ENCODE measurements at regions not wholly inside any gene's neighbourhood (a gene's known extent, or its start where the extent isn't known, plus 50 kb on each side); places are given as distances from the start of the nearest gene placed in this dataset.

DNA sequence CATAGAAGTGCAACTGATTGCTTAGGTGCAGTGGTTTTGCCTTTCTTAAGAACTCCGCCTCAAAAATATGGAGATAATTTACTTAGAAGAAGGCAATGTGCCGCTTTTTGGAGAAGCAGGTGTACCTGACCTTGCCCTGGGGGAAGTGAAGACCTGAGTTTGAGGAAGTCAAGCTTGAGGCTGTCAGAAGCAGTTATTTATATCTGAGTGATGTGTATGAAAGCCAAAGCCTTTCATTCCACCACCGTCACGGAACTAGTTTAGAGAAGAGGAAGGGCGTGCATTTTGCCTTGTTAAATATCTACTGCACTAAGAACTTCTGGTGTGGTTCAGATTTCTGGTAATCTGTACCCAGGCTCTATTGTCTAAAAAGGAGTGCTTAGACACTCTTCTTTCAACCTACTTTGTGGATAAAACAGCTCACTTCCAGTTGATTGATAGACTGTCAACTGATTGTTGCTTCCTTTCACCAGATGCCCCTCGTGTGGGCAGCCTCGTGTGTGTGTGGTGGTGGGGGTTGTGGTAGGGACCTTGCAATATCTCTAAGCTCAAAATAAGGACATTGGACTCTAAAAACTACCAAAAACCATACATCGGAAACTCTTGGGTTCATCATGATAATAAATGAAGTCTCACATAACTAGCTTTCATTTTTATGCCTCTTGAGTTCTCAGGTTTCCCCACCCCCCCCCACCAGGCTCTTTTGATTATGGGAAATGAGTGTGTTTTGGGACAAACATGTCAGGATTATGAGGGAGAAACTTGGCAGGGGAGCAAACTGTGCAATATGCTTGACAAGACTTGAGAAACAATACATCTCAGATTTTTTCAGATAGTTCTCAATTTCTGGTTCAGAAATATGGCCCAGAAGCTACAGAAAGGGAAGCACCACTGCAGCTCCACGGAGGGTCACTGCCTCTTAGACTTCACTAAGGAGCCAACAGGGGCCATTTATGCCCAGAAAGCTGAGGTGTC lies 78.6 kb downstream of the ARF6 start:
- no peak for DNase-seq (ENCODE audit: low spot score)

DNA sequence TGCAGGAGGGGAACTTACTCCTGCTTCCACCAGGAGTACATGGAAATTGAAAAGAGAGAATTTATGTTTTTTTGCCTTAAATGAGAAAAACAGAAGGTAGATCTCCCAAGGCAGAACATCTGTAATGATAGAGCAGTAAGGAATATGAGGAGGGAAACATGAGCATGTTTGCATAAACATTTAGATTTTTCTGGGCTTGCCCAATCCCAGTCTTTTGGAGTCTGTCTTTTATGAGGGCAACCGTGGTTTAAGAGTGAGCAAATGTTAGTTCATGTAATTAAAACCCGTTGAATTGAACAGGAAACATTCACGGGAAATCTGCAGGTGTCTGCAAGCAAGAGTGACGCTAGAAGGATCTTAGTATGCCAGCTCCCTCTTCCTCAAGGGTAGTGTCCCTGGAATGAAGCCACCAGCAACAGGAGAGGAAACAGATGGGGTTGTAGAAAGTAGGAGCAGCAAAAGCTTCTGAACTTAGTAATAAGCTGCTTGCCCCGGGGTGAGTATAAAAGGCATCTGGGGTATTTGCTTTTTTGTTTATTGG lies 79.3 kb downstream of the ARF6 start:
- DNase-seq (ENCODE audit: low spot score): no peak

DNA sequence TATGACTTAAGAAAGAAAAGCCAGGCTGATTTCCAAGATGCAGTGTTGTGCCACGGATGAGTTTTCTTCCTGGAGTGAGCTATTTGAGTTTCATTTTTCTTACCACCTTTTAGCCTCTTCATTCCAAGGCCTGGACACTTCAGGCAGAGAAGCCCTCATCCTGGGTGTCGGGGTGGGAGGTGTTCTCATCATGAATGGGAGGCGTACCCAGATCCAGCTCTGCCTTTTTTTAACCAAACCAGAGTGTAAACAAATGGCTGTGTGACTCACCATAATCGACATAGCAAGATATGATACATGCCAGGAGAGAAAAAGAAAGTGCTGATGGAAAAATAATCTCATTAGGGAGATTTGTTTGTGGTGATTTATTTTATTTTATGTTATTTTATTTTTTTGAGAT lies 79.9 kb downstream of the ARF6 start:
- no peak for DNase-seq (ENCODE audit: low spot score)

DNA sequence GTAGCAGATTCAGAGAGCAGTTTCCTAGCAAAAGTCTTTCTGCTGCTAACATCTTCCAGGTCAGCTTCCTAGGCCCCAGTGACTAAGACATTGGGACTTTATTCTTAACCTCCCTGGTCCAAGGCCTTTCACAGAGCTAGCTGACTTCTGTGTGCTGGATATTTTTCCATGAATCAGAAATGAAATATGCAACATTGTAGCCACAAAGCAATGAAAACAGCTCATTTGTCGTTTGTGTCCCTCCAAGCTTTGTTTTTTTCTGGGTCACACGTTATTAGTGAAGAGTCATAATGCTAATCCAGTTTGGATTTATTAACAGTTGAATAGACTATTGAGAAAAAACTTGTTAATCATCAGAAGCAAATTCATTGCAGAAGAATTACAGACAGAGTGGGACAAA lies 82.4 kb downstream of the ARF6 start:
- no peak for DNase-seq (ENCODE audit: low spot score)

DNA sequence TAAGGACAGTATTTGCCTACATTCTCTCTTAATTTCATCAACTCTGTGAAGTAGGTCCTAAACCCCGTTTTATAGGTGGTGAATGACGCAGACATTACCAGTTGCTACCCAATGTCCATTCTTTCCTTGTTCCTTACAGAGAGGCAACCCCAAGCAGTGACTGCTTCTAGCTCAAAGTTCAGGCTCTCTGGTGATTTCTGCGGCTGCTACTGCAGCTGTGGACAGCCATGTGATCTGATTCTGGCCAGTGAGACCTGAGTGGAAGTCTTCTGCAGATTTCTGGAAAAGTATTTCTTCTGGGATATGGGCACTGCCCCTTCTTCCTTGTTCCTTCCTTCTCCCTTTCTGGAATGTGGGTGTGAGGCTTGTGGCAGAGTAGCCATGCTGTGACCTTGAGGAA lies 82.9 kb downstream of the ARF6 start:
- no peak for DNase-seq (ENCODE audit: low spot score)

DNA sequence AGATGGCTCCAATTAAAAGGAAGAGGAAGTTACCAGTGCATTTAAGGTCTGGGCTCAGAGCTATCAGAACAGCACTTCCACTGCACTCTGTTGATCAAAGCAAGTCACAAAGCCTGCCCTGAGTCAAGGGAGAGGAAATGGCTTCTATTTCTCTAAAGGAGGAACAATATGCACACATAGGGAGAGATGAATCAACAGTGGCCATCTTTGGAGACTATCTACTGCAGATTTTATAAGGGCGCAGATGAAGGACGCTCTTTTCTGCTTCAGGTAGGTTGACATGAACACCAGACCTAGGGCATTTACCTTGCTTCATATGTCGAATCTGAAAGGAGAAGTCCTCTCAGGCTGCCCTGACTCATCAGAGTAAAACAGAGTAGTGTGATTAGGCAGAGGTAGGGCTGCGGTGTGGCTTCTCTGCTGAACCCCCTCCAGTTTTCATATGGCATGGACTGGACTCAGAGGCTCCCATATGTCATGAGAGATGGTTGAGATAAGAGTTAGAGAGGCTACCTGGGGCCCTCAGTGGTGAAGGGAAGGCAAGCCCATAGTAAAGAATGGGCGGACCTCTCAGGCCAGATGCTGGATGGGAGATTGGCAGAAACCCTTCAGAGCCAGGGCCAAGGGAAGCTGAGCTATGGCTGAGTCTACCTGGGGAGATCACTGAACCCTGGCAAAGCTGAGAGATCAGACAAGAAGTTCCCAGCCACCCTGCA lies 84.4 kb downstream of the ARF6 start:
- DNase-seq (ENCODE audit: low spot score): no peak

DNA sequence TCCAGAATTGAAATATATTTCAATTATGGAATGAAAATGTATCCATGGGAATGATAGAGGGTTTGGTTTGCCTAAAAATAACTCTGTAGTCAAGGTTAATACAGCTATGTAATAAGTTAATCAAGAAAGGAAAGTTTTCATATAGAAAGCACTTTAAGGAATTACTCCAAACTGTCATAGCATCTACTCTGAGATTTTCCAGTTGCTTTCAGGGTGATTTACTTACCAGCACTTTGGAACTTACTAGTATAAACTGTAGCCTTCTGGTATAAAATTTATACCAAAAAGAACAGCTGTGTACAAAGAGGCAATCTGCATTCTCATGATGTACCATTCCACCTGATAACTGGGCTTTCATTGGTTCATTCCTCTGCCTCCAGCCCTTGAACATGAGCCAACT lies 87.1 kb downstream of the ARF6 start:
- no peak for DNase-seq (ENCODE audit: low spot score)

DNA sequence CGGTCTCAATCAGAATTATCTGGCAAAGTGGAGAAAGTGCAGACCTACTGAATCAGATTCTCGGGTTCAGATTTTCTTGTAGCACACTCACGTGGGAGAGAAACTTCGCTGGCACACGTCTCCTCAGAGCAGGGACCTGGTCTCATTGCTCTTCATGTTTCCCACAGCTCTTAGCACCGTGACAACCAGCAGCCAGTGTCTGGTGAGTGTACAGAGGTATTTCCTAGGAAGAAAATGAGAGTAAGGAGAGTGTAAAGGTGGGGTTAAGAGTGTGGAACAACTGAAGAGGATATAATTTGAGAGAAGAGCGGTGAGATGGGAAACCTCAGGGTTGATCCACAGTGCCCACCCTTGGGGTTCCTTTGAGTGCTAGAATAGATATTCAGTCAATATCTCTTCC lies 89.2 kb downstream of the ARF6 start:
- DNase-seq (ENCODE audit: low spot score): no peak

DNA sequence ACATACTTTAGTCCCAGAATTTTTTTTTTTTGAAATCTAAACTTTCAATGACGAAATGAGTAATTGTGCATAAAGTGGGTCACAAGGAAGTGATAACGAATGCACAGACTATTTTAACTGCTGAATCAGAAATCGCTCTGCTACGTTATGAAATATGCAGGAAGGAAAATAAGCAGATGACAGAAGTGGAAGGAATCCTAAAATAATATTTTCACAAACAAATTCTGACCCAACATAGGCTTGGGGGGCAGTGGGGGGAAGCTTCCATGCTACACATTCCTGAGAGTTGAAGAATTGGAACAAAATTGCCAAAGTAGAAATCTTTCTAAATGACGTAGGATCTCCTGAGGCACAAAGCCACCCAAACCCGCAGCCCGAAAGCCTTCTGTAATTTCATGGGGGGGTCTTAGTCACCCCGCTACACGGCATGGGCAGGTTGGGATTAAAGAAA lies 89.6 kb downstream of the ARF6 start:
- DNase-seq (ENCODE audit: low spot score): no peak

DNA sequence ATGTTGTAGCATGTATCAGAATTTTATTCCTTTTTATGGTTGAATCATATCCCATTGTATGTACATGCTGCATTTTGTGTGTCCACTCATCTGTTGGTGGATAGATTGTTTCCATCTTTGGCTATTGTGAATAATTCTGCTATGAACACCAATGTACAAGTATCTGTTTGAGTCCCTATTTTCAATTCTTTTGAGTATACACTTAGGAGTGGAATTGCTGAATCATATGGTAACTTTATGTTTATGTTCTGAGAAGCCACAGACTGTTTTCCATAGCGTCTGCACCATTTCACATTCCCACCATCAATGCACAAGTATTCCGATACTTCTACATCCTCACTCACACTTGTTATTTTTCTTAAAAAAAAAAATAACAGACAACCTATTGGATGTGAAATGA lies 91.5 kb downstream of the ARF6 start:
- DNase-seq (ENCODE audit: low spot score): no peak

DNA sequence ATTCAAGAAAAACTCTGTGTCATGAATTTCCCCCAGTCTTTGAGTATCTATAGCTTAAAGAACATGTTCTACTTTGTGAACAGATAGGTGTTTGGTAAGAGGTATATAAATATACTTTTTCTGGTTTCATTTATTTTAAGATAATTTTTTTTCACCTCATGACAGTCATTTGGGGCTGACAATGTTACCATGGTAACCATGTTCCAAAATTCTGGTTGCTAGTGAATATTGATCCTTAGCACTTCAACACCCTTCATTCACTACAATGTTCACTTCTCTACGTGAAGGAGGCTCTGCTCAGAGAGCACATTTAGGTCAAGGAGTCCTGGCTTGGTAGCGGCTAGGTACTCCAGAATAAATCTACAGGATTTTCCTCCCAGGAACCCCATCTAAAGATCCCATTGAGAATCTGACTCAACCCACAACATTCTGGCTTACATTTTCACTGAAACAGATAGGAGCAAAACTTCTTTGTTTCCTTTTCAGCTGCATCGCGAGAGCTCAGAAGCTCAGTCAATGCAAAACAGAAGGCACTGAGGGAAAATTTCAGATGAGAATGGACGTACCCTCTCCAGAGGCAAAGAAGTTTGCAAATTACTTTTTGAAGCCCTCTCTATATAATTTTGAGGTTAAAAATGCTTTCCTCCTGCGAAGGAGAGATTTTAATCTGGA lies 93.6 kb downstream of the ARF6 start:
- no peak for DNase-seq (ENCODE audit: low spot score)

DNA sequence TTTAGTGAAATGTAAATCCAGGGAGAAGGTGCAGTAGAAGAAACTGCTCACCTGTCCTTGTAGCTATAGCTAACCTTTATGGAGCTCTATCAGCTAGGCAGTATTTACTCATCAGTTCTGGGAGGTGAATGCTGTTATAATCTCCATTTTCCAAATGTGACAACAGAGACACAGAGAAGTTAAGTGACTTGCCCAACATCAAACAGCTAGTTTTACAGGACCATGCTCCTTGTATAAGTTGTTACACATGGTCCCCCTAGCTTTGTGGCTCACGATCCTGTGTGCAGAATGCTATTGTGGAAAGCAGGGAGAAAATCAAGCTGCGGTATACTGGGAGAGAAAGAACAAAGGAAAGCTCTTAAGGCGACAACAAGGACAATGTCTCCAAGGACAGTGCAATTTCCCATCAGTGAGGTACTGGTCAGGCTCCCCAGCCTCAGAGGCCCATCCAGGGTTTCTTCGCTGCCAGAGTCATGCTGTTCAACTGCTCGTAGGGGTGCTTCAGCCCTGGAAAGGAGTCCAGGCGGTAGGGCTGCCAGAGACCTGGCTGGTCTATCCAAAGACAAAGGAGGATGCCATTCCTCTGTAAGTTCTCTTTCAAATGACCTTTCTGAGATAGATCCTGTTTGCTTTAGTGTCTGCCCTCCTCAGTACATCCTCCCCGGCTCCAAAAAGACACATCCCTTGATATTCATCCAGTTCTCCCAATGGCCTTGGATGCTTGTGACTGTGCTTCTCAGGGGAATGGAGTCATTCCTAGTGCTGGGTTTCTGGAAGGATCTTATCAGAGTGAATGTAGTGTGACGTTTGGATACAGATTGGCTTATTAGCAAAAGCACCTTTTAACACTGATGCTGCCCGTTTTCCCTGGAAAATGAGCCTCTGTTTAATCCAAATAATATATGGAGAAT lies 95.5 kb downstream of the ARF6 start:
- no peak for DNase-seq (ENCODE audit: low spot score)

DNA sequence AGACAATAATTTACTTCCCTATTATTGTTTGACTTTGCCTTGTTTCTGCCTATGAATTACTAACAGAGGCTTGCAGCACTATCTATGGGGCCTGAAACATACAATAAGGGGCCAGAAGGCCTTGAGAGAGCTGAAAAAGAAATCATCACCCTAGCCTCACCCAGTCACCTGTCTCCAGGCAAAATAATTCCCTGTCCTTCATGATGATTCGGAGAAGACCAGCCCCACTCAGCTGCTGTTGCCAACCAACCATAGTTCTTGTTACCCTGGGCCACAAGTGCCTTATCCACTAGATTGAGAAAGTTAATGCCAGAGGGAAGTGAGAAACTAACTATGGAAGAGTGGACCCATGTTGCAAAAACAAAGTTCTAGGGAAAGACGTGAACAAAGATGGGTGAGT lies 97.1 kb downstream of the ARF6 start:
- DNase-seq (ENCODE audit: low spot score): no peak

DNA sequence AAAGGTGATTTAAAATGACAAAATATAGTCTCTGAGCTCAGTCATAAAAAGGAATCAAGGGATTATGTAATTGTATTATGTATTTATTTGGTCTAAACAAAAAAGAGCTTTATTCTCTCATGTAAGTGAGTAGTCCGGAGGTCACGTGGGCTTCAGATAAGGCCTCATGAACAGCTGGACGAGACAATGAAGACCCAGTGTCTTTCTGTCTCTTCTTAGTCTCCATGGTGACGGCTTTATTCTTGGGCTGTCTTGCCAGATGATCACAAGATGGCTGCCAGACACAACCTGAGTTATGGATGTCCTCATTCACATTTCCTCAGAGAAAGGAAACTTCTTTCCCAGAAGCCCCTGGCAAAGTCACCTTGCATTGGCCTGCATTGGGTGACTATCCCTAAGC lies 98.6 kb downstream of the ARF6 start:
- DNase-seq (ENCODE audit: low spot score): no peak

DNA sequence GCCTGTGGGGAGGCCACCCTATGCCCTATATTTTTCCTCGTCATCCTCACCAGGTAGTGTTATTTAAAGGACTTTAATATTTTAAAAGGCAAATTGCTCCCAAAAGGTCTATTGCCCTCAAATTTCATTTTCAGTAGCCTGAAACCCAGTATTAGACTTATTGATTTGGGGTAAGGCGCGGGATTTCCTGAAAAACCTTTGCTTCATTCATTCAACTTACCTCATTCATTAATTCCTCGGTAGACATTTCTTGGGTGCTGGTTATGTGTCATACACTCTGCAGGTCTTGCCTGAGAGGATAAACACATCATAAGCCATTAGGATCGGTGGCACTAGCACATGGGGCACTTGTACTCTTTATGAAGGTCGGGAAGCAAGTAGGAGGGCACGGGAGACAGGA lies 99.2 kb downstream of the ARF6 start:
- no peak for DNase-seq (ENCODE audit: low spot score)

DNA sequence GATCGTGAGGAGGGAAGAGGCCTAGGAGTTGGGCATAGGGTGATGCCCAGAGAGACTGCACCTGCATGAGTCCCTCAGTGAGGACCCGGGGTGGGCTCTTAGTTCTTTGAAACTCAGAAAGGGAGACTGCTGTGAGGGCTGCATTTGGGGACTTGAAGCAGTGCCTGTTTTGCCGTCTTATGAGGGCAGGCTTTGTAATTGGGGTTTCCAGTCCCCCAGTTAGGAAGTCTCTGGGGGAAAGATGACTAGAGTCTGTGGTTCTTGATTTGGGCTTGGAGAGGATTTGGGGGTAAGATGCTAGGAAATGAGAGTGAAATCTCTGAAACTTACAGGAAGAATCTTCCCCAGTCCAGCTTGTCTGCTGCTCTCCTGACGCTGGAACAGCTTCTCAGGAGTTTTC lies 99.6 kb downstream of the ARF6 start:
- DNase-seq (ENCODE audit: low spot score): no peak

DNA sequence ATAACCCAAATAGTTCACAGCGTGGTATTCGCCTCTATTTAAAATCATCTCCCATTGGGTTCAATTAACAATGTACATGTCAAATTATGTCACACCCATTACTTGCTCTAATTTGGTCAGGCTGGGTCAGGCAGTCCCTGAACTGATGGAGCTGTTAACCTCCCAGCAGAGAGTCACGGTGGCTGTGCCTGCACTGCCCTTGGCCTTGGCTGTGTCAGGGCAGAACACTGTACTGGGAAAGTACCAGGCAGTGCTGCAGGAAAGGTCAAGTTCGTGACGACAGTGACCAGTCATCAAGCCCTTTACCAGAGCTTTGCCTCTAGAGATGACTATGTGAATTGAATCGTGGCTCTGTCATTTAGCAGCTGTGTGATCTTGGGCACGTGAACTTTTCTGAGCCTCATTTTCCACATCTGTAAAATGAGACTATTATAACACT lies 100.0 kb downstream of the ARF6 start:
- DNase-seq (ENCODE audit: low spot score): no peak

DNA sequence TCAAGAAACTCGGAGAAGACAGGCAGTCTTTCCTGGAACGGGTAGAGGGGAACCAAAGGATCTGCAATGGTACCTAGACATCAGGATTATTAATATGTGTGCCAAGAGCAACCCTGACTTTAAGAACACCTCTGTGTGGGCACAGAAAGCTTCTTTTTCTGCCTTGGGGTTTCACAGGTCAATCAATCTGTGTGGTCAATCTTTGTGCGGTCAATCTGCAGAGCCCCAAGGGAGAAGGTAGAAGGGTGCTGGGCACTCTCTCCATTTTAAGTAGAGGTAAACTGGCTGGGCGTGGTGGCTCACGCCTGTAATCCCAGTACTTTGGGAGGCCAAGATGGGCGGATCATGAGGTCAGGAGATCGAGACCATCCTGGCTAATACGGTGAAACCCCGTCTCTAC lies 100.7 kb downstream of the ARF6 start:
- DNase-seq (ENCODE audit: low spot score): no peak

DNA sequence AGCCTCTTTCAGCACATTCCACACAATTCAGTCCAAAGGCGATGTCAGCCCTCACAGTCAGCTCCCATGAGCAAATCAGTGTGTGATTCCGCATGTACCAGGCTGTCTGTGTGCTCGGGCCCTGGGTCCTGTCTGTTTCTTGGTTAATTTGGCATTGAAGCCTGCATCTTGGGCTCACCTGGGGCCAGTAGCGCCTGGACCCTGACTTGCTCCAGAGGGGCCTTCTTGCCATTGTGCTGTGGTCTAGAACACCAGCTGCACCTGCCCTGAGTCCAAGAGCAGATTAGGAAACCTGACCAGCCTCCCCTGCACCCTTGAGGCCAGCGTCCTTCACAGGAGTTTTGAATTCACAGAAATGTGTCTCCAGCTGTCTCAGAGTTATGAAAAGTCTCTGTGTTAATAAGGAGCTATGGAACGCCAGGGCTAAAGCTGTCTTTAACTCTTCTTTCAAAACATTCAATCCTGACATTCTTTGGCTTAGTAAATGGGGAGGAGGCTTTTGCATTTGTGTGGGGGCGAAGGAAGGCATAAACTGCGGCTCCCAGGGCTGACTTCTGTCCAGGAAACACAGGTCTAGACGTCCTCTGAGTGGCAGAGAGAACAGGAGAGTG lies 102.2 kb downstream of the ARF6 start:
- DNase-seq (ENCODE audit: low spot score): no peak

DNA sequence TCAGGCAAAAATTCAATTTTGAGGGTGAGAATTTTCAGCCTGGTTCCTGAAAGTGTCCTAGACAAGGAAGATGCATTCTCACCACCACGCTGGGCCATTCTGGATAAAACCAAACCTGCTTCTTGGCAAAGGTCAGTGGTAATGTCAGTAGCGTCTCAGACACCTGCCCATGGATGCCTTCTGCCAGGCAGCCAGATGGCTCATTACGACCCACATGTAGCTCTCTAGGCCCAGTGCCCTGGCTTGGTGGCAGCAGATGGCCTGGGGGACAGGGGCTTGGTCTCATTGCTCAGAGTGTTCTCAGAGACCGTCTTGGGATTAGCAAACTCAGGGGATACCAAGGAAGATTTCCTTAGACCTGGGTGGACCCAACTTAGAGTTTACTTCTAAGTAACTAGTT lies 105.1 kb downstream of the ARF6 start:
- no peak for DNase-seq (ENCODE audit: low spot score)
